IPS-18a (cell line): ENCODE measurements at regions not wholly inside any gene's neighbourhood (a gene's known extent, or its start where the extent isn't known, plus 50 kb on each side); places are given as distances from the start of the nearest gene placed in this dataset.

Source experiments
- H3K27ac ChIP-seq: one replicate; pipeline ENCODE4 v1.5.1; 2013; ENCODE audit warnings: low read length
- H3K27me3 ChIP-seq: one replicate; pipeline ENCODE4 v1.6.1; 2013; ENCODE audit warnings: mild to moderate bottlenecking, low read length; ENCODE audit not compliant: control insufficient read depth, insufficient read depth
- H3K36me3 ChIP-seq: one replicate; pipeline ENCODE4 v1.6.1; 2013; ENCODE audit warnings: low read depth, low read length; ENCODE audit not compliant: control insufficient read depth
- H3K4me1 ChIP-seq: one replicate; pipeline ENCODE4 v1.6.1; 2013; ENCODE audit warnings: low read depth, low read length; ENCODE audit not compliant: control insufficient read depth
- H3K4me3 ChIP-seq: one replicate; pipeline ENCODE4 v1.5.1; 2013; ENCODE audit warnings: low read length
- H3K9ac ChIP-seq: one replicate; pipeline ENCODE4 v1.6.1; 2013; ENCODE audit warnings: mild to moderate bottlenecking, low read length, moderate library complexity
- H3K9me3 ChIP-seq: one replicate; pipeline ENCODE4 v1.6.1; 2013; ENCODE audit warnings: low read depth, low read length; ENCODE audit not compliant: control insufficient read depth

- Histone ChIP-seq H3K4me3 (no peak overlapping the region), H3K27me3 (no peaks in the 10 kb centered on the region), H3K9me3 (no peaks in the 10 kb centered on the region), H3K27ac (no peak overlapping the region), H3K9ac (no peak overlapping the region), H3K4me1 (no peaks in the 10 kb centered on the region), H3K36me3 (no peaks in the 10 kb centered on the region)
Observed at GRCh38 chr21:20581361-20581760, 416.8 kb upstream of the NCAM2 start.

GRCh38 chr21:20591284-20591683 lies 406.9 kb upstream of the NCAM2 start:
- no peak overlapping the region for H3K27ac ChIP-seq
- H3K36me3 ChIP-seq, result no peaks in the 10 kb centered on the region
- no peak overlapping the region for H3K9ac ChIP-seq
- H3K4me1 ChIP-seq, result no peaks in the 10 kb centered on the region
- H3K9me3 ChIP-seq, result no peaks in the 10 kb centered on the region
- no peaks in the 10 kb centered on the region for H3K27me3 ChIP-seq
- H3K4me3 ChIP-seq, result no peak overlapping the region

DNA sequence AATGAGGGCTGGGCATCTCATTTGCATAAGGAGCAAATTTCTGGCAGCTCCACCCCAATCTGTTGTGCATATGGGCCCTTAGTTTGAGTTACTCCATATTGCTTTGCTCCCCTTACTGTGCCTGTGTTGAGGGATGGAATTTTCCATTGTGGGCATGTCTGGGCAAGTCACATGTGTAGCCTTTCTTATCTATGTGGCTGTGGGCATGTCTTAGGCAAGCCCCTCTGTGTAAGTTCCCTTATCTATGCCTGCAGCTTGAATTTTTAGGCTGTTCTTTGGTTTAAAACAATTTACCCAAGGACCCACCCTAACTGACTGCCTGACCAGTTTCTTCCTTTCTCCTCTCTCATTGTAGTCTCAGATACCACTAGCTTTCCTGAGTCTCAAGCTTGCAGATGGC lies 405.7 kb upstream of the NCAM2 start:
- H3K4me1 ChIP-seq, result no peaks in the 10 kb centered on the region
- no peaks in the 10 kb centered on the region for H3K36me3 ChIP-seq
- no peak overlapping the region for H3K27ac ChIP-seq
- no peaks in the 10 kb centered on the region for H3K9me3 ChIP-seq
- no peaks in the 10 kb centered on the region for H3K27me3 ChIP-seq
- H3K4me3 ChIP-seq, result no peak overlapping the region
- no peak overlapping the region for H3K9ac ChIP-seq

GRCh38 chr21:20603236-20603635 lies 395.0 kb upstream of the NCAM2 start:
- H3K4me1 ChIP-seq, result no peaks in the 10 kb centered on the region
- no peaks in the 10 kb centered on the region for H3K36me3 ChIP-seq
- no peak overlapping the region for H3K4me3 ChIP-seq
- no peak overlapping the region for H3K9ac ChIP-seq
- no peaks in the 10 kb centered on the region for H3K27me3 ChIP-seq
- no peaks in the 10 kb centered on the region for H3K9me3 ChIP-seq
- H3K27ac ChIP-seq, result no peak overlapping the region

GRCh38 chr21:20611008-20611407 lies 387.2 kb upstream of the NCAM2 start:
- Histone ChIP-seq H3K4me1 (no peaks in the 10 kb centered on the region), H3K27ac (no peak overlapping the region), H3K9ac (no peak overlapping the region), H3K4me3 (no peak overlapping the region), H3K36me3 (no peaks in the 10 kb centered on the region), H3K9me3 (no peaks in the 10 kb centered on the region), H3K27me3 (peaks cover 47% of the 10 kb centered on the region)

GRCh38 chr21:20613654-20614053 lies 384.6 kb upstream of the NCAM2 start:
- Histone ChIP-seq H3K27ac (no peak overlapping the region), H3K9ac (no peak overlapping the region), H3K4me3 (no peak overlapping the region), H3K27me3 (peaks cover 74% of the 10 kb centered on the region), H3K36me3 (no peaks in the 10 kb centered on the region), H3K9me3 (no peaks in the 10 kb centered on the region), H3K4me1 (peaks cover 3% of the 10 kb centered on the region)

- no peak overlapping the region for H3K9ac ChIP-seq
- peaks cover 3% of the 10 kb centered on the region for H3K4me1 ChIP-seq
- no peaks in the 10 kb centered on the region for H3K9me3 ChIP-seq
- H3K27ac ChIP-seq, result no peak overlapping the region
- H3K27me3 ChIP-seq, result peaks cover 96% of the 10 kb centered on the region
- no peaks in the 10 kb centered on the region for H3K36me3 ChIP-seq
- no peak overlapping the region for H3K4me3 ChIP-seq
Observed at GRCh38 chr21:20617130-20617529, 381.1 kb upstream of the NCAM2 start.

- H3K27me3 ChIP-seq, result peaks cover 81% of the 10 kb centered on the region
- H3K9ac ChIP-seq, result no peak overlapping the region
- no peaks in the 10 kb centered on the region for H3K36me3 ChIP-seq
- no peak overlapping the region for H3K4me3 ChIP-seq
- H3K4me1 ChIP-seq, result peaks cover 3% of the 10 kb centered on the region
- peaks cover 9% of the 10 kb centered on the region for H3K9me3 ChIP-seq
- no peak overlapping the region for H3K27ac ChIP-seq
Observed at GRCh38 chr21:20618878-20619277, 379.3 kb upstream of the NCAM2 start.

DNA sequence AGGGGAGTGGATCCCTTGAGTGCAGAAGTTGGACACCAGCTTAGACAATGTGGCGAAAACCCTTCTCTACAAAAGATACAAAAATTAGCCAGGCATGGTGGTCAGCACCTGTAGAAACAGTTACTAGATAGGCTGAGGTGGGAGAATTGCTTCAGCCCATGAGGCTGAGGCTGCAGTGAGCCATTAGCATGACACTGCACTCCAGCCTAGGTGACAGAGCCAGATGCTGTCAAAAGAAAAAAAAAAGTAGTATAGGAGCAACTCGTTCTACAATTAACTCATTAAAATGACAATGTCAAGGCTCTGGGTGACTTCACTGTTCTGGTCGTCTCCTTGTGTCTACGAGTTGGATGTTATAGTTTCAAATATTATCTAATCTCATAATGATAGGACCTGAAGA lies 370.6 kb upstream of the NCAM2 start:
- H3K9ac ChIP-seq, result no peak overlapping the region
- H3K27me3 ChIP-seq, result peaks cover 3% of the 10 kb centered on the region

GRCh38 chr21:20631633-20632032 lies 366.6 kb upstream of the NCAM2 start:
- peaks cover 2% of the 10 kb centered on the region for H3K27me3 ChIP-seq
- H3K27ac ChIP-seq, result no peak overlapping the region
- H3K36me3 ChIP-seq, result no peaks in the 10 kb centered on the region
- no peaks in the 10 kb centered on the region for H3K9me3 ChIP-seq
- H3K4me3 ChIP-seq, result no peak overlapping the region
- no peak overlapping the region for H3K9ac ChIP-seq
- peaks cover 30% of the 10 kb centered on the region for H3K4me1 ChIP-seq

More for the DNA sequence above, 370.6 kb upstream of the NCAM2 start:
- H3K27ac ChIP-seq, result no peak overlapping the region
- peaks cover 9% of the 10 kb centered on the region for H3K9me3 ChIP-seq
- peaks cover 21% of the 10 kb centered on the region for H3K4me1 ChIP-seq
- no peaks in the 10 kb centered on the region for H3K36me3 ChIP-seq
- H3K4me3 ChIP-seq, result peak overlapping the region; percentile 4

GRCh38 chr21:20639026-20639425 lies 359.2 kb upstream of the NCAM2 start:
- no peak overlapping the region for H3K4me3 ChIP-seq
- no peaks in the 10 kb centered on the region for H3K27me3 ChIP-seq
- no peak overlapping the region for H3K27ac ChIP-seq
- no peaks in the 10 kb centered on the region for H3K36me3 ChIP-seq
- no peaks in the 10 kb centered on the region for H3K9me3 ChIP-seq
- H3K9ac ChIP-seq, result no peak overlapping the region
- peaks cover 7% of the 10 kb centered on the region for H3K4me1 ChIP-seq

DNA sequence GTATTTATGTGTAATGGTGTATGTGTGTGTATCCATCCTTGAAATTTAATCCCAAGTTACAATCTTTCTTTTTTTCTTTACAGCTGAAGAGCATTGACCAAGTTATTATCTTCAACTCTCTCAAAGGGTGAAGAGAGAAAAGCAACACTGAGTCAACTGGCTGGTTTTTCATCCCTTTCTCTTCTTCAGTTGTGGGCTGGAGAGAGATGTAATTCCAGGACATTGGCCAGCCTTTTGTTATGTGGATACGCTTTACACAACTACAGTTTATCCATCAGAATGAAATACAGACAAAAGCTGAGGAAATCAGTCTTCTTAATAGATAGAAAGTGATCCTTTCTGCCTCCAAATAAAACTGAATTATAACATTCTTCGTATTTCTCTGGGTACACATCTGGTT lies 357.0 kb upstream of the NCAM2 start:
- Histone ChIP-seq H3K36me3 (no peaks in the 10 kb centered on the region), H3K27ac (no peak overlapping the region), H3K27me3 (no peaks in the 10 kb centered on the region), H3K9me3 (peaks cover 5% of the 10 kb centered on the region), H3K9ac (no peak overlapping the region), H3K4me1 (peaks cover 7% of the 10 kb centered on the region), H3K4me3 (no peak overlapping the region)
